GM18508 (cell line): ENCODE measurements at regions not wholly inside any gene's neighbourhood (a gene's known extent, or its start where the extent isn't known, plus 50 kb on each side); places are given as distances from the start of the nearest gene placed in this dataset.

Source experiments
- ATAC-seq: cut with Tn5 transposase; IDR thresholded peaks from one replicate; pipeline ENCODE4 v1.9.1; 2021; ENCODE audit warnings: moderate number of reproducible peaks; ENCODE audit not compliant: insufficient read depth, unreplicated experiment

DNA sequence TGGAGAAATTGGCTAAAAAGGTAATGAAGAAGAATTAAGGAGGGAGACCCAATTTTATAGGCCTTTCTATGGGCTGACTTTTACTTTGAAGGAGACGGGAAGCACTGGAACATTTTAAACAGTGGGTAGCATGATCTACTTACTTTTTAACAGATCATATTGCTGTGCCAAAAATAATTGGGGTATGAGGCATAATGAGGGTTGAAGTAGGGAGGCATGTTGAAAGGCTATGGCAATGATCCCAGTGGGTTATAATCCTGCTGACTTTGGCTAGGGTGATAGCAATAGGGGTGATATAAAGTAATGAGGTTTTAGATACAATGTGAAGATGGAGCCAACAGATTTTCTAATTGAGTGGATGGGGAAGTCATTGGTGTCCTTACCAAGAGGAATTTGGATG is 73.2 kb downstream of the GPR37 start:
- ATAC-seq, result no peak

DNA sequence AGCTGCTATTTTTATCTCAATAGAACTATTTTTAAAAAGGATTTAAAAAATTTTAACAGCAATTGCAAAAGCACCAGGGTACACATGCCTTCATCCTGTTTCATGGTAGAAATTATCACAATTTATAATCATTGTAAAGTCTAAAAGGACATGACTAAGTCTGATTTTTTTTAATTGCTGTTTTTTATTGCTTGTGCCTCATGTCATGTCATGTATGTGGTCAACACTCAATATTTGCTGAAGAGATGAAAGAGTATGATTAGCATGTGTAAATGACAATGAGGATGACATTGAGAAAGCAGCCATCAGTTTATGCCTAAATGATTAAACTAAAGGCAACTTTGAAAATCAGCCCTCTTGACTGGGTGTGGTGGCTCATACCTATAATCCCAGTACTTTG is 74.8 kb downstream of the GPR37 start:
- ATAC-seq, result no peak

DNA sequence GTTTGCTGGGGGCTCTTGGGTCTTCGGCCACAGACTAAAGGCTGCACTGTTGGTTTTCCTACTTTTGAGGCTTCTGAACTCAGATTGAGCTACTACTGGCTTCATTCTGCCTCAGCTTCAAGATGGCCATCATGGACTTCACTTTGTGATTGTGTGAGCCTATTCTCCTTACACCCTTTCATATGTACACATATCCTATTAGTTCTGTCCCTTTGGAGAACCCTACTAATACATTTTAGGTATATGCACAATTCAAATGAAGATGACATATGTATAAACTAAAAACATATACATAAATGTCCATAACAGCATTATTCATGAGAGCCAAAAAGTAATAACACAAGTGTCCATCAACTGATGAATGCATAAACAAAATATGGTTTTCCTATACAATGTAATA is 75.7 kb downstream of the GPR37 start:
- ATAC-seq, result no peak

DNA sequence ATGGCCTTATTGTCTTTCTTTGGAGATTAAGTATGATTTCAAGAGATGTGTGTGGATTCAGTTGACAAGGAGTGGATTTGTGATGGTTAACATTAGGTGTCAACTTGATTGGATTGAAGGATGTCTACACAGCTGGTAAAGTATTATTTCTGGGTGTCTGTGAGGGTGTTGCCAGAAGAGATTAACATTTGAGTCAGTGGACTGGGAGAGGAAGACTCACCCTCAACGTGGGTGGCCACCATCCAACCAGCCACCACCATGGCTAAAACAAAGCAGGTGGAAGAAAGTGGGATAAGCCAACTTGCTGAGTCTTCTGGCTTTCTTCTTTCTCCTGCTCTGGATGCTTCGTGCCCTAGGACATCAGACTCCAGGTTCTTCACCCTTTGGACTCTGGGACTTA is 76.1 kb downstream of the GPR37 start:
- ATAC-seq, result no peak

DNA sequence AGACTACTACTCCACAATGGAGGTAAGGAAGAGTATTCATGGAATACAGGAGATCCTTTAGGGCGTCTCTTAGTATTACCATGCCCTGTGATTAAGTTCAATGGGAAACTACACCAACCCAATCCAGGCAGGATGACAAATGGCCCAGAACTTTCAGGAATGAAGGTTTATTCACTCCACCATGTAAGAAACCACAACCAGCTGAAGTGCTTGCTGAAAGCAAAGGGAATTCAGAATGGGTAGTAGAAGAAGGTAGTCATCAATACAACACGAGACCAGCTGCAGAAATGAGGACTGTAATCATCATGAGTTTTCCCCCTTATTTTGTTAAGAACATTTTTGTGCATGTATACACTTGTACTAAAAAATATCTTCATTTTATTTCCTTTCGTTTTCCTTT is 76.6 kb downstream of the GPR37 start:
- ATAC-seq, result no peak

DNA sequence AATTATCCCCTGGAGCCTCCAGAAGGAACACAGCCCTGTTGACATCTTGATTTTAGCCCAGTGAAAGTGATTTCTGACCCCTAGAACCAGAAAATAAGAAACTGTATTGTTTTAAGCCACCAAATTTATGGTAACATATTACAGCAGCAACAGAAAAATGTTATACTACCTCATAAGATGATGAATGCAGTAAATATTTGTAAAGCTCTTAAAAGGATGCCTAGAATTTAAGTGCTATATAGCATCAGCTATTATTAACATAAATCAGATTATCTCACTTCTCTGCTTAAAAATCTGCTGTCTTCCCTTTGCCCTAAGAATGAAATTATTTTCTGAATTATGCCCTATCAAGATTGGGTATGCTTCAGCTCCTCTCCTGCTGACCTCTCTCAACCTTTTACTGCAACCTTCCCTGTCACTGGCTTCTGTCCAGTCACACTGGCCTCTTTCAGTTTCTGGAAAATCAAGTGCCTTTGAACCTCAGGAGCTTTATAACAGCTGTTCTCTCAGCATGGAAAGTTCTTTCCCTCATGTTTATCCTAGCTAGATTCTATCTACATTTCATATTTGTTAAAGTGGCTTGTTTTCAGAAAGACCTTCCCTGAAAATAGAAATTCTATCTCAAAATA is 78.9 kb downstream of the GPR37 start:
- no peak for ATAC-seq

DNA sequence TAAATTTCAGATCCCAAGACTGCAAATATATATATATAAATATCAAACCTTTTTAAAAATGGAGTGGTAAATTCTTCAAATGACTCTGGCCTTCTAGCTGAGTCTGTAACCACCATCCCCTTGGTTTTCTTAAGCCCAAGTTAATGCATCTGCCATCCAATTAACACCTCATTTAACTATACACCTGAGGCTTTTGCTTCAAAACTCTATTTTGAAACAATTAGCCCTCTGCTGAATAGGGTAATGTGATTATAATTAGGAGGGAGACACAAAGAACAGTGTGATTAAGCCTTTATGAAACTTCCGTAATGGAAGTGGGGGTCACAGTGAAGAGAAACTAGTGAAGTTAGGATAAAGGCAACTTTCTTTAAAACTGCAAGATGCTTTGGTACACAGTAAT is 83.6 kb downstream of the GPR37 start:
- ATAC-seq, result no peak

DNA sequence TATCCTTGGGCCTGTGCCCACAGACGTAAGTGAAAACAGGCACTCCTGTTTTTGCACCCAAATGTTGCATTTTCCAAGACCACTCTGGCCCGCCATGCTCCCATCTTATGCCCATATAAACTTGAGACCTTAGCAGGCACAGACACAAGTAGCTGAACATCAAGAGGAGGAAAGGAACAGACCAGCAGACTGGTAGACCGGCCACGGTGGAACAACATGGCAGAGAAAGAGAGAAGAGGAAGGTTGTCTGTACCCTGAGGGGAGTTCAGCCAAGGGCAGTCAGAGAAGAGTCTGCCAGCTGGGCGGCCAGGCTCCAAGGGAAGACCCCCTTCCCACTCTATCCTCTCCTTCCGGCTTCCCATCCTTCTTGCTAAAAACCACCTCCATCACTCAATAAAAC is 85.3 kb downstream of the GPR37 start:
- ATAC-seq, result no peak

DNA sequence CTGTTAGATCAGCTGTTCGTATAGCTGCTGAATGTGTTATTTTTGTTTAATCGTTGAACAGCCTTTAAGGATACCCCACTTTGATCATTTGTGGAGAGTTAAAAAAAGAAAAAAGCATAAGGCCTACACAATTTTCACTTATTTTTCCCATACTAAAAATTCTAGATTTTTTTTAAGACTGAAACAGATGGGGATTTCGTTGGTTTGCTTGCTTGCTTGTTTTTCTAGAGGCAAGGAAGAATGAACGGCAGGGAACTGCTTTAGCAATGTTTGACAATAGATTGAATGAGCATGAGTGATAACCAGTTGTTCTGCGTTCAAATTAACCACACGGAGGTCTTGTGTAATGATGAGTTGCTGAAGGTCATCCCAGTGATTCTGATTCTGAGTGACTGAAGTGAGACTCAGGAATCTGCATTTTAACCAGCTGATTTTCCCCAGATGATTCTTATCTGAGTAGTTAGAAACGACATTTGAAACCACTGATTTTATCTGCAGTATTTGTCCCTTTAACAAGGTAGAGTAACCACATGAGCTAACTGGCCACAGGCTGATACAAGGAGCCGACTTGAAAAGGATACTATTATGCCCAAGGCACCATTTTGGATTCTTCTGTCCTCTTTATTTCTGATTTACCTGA is 85.9 kb downstream of the GPR37 start:
- ATAC-seq, result no peak

DNA sequence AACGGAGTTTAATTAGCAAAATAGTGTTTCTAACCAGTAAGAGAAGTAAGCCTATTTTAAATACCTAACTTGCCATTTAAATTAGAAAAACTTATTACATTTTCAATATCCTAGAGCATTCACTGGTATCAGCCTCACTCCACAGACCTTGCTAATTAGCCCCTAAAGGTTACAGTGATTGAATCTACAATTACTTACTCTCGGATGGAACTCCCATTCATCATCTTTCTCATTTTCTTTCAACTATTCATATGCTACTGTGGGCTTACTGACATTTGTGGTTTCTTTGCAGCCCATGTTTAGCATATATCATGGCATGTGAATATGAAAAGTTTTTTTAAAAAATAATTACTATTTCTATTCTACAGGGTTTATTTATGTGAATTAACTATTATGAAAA is 86.4 kb downstream of the GPR37 start:
- ATAC-seq, result no peak

DNA sequence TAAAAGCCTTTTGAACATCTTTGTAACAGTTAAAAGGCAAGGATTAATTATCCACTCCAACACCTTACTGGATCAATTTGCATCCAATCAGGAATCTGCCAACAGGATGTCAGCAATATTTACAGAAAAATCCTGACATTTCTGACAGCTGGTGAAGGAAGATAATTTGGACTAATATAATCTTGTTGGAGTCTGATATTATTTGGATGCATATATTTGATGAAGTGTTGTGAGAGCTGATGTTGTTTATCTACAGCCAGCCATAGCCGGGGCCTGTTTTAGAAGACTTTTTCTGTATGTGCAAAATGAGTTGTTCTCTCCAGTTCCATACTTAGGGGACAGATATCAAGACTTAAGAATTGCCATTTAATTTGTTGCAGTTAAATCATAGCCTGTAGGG is 91.1 kb downstream of the GPR37 start:
- ATAC-seq, result no peak

DNA sequence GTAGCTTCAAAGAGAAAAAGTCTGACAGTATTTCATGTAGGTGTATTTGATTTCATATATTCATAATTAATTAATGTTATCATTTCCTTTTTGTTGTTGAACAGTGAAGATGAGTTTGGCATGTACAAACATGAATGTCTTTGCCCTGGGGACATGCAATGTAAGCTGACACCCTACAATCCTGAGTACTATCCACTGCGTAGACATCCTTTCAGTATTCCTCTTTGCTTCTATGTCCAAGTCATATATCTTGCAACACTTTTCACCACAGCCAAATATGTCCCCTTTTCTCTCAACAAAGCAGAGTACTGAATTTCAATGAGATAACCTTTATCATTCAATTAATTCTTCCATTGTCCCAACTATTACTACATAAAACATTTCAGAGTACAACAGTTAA is 93.6 kb downstream of the GPR37 start:
- ATAC-seq, result no peak

DNA sequence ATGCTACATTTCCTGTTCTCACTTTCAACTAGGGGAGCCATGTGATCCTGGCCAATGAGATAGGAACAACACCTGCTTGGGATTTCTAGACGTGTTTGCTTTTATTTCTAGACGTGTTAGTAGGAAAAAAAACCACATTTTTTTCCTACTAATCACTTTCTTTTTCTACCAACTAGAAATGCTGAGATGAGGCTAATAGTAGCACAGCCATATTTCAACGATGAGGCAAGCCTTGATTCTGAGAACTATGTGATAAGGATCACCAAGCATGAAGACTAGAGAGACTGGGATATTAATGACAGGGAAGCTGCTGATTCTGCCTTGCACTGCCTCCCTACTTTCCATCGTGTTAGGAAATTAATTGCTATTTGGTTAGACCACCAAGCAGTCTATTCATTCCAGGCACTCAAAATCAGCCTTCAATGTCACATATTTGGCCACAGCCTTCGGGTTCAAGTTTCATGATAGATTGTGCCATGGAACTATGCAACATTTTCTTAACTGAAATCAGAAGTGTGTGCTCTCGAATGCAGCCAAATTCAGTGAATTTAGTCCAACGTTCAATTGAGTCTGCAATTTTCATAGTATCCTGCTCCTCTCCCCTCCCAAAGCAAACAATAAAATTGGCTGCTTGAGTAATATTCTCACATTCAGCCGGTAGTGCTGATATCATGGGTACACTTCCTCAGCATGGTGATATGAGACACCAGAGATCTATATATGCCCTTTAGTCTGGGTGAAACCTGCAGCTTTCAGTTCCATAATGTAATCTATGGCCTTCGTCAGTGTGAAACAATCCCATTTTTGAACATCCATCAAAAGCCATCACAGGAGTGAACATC is 98.1 kb downstream of the GPR37 start:
- no peak for ATAC-seq

DNA sequence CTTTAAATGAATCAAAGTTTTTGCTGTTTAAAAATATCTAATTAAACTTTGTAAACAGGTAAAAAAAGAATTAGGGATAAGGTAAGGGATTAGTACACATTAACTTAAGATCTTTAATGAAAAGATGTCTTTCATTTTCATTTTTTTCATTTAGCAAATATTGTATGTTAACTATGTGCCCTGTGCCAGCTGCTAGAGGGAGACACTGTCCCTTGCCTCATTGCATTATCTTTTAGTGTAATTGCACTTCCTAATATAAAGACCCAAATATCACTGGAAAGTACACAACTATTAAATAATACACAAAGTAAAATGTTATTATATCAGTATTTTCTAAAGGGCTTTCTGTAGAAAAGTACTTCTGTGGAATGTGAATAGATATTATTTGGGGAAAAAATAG is 102.7 kb downstream of the GPR37 start:
- no peak for ATAC-seq

DNA sequence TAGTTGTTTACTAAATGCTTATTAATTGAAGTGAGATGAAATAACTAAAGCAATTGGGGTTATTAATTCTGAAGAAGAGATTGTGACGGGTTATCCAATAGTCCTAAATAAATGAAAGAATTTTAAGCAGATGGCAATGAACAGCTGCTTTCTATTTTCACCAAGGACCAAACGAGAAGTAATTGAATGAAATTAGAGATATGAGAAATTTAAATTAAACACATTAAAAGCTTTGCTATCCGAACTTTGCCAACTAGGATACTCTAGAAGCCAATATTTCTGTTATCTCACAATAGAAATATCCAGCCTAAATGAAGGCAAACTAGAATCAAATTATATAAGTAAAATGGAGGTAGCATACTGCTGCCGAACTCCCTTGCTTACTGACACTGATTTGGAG is 103.2 kb downstream of the GPR37 start:
- no peak for ATAC-seq

DNA sequence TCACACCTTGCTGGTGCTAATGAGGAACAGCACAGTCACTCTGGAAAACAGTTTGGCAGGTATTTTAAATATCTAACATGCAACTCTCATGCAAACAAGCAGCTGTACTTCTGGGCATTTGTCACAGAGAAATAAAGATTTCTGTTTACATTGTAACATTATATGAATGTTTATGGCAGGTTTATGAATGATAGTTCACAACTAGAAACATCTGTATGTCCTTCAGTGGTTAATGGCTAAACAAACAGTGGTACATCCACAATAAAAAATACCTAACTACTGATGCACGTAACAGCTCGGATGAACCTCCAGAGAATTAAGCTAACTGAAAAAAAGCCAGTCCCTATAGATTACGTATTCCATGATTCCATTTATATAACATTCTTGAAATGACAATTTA is 109.6 kb downstream of the GPR37 start:
- ATAC-seq, result no peak

DNA sequence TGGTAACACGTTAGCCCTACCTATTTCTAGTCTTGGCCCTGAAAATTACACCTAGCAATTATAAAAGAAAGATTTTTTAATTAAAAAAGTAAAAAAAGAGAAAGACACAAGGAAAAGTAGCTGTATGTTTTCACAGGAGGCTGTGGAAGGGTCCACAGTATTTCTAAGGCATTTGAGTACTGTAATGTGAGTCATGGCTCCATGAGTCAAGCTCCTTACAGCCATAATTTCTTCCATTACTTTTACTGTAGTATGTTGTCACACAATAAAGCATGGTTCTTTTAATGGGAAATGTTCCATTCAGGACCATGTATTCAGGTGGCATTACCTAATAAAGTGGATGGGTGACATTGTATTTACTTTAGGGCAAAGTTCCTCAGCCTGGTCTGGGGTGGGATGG is 113.4 kb downstream of the GPR37 start:
- ATAC-seq, result no peak

DNA sequence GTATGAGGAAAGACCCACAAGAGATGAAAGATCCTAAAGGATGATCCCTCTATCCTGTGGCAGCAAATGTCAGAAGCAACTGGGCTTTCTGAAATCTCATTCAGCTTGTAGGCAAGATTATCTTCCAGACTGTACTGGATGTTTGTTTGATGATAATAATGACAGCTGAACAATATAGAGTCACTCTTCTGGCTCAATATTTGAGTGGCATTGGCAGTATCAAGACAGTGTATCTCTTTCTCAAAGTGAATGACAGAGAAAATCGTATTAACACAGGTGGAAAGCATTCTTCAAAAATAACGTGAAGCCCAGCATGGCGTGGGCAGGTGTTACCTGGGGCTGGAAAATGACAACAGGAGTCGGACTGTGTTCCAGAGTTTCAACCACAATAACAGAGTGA is 114.5 kb downstream of the GPR37 start:
- no peak for ATAC-seq

DNA sequence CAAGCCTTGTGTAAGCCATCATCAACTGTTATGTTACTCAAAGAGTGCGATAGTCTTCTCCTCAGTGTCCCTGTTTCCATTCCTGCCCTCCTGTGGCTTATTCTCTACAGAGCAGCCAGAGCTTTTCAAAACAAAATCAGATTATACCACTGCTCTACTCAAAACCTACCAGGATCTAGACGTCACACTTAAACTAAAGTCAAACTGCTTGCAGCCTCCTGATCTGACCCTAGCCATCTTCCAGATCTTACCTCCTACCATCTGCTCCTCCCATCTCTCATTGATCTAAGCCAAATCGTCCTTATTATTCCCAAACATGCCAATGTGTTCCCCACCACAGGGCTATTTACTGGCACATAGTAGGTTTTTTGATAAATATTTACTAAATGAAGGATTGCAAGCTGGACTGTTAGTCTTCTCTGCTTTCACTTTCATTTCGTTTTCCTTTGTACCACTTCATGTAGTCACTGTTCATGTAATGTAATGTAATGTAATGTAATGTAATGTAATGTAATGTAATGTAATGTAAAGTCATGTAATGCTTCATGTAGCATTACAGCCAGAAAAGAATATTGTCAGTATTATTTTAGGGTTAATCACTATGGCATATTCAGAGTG is 116.1 kb downstream of the GPR37 start:
- peak; percentile 37 for ATAC-seq

DNA sequence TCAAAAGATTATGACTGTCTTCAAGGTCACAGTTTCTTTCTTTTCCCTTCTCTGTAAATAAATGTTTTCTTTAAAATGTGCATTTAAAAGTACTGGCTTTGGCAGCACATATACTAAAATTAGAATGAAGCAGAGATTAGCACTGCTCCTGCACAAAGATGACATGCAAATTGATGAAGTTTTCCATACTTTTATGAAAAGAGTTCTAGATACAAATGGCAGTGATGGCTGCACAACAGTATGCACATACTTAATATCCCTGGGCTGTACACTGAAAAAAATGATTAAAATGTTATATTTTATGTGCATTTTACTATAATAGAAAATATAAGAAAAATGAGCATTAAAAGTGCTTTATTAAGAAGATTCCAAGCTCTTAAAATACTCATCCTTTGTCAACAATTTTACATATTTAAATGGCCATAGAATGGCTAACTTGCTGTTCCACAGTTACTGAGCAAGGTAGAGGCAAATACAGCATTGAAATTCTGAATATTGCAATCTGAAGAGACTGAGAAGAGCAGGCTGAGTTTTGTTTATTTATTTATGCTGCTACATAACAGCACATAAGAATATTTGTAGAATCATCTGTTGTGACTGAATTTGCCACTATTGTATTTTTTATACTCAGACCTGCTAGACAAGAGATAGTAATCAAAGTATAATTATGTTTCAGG is 117.8 kb downstream of the GPR37 start:
- ATAC-seq, result no peak

DNA sequence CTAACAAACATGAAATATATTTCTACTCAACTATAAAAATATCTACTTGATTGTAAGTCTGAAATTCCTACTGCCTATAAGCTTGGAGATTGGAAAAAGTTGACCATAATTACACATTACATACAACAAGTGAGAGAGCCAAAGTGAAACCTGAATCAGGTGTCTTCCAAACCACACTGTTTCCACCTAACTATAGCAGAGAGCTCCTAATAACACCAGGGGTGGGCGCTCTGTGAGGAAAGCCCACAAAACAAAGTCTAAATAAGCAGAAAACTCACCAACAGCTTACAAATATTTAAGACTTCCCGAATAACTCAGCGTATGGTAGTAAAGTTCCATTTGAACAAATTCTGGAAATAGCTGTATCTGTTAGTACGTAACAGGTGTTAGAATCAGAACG is 119.9 kb downstream of the GPR37 start:
- no peak for ATAC-seq
